Calu3 (cell line): ENCODE measurements at regions not wholly inside any gene's neighbourhood (a gene's known extent, or its start where the extent isn't known, plus 50 kb on each side); places are given as distances from the start of the nearest gene placed in this dataset. TPM values are rescaled to one million over a fixed set of nuclear protein-coding genes. Genes with fewer than 3 reads are reported as not detected.

Source experiments
- BruUV-seq: library from RNA; stranded (reverse); fragments of 400-500 nt; replicated peaks from 2 replicates; lab custom pipeline; 2021; lab: Mats Ljungman, UMichigan
- CTCF ChIA-PET: fragments of 300-600 bp; sonication (Branson Sonifier 250); formaldehyde crosslinking; loops from one replicate; lab custom pipeline; 2022; ENCODE audit warnings: antibody characterized with exemption; lab: Charles Lee
- DNase-seq: peaks from one replicate; pipeline ENCODE4 v3.0.0; 2022
- H3K27ac Mint-ChIP-seq: one replicate; pipeline ENCODE4 v1.8.0; 2022; ENCODE audit warnings: mixed read lengths; ENCODE audit not compliant: unreplicated experiment
- H3K27me3 Mint-ChIP-seq: one replicate; pipeline ENCODE4 v1.8.0; 2022; ENCODE audit warnings: mixed read lengths; ENCODE audit not compliant: unreplicated experiment
- H3K36me3 Mint-ChIP-seq: one replicate; pipeline ENCODE4 v1.8.0; 2022; ENCODE audit warnings: mild to moderate bottlenecking, moderate library complexity, mixed read lengths; ENCODE audit not compliant: insufficient read depth, unreplicated experiment
- H3K4me1 Mint-ChIP-seq: one replicate; pipeline ENCODE4 v1.8.0; 2022; ENCODE audit warnings: mild to moderate bottlenecking, low read depth, mixed read lengths; ENCODE audit not compliant: unreplicated experiment
- H3K4me3 Mint-ChIP-seq: one replicate; pipeline ENCODE4 v1.8.0; 2022; ENCODE audit warnings: mild to moderate bottlenecking, low read depth, moderate library complexity, mixed read lengths; ENCODE audit not compliant: unreplicated experiment
- H3K9me3 Mint-ChIP-seq: one replicate; pipeline ENCODE4 v1.8.0; 2022; ENCODE audit warnings: low read depth, mixed read lengths; ENCODE audit not compliant: unreplicated experiment
- CTCF ChIP-seq: fragments of 200-600 bp; IDR thresholded peaks from one replicate; pipeline ENCODE4 v1.8.0; 2022; ENCODE audit warnings: antibody characterized with exemption; ENCODE audit not compliant: unreplicated experiment
- intact Hi-C: fragments of 100-400 bp; cut with micrococcal nuclease; formaldehyde crosslinking; loops from one replicate; pipeline ENCODE4 v1.10.0; 2022; ENCODE audit not compliant: unreplicated experiment
- microRNA-seq: library from miRNA; unstranded; fragments of <30 nt; microRNA quantifications from one replicate; pipeline ENCODE4 v1.2.0, GENCODE V29; 2022

GRCh38 chr3:159936541-159936940 lies 52.1 kb upstream of the IL12A start:
- no peaks in the 10 kb centered on the region for H3K4me1 Mint-ChIP-seq
- no TSS peak for BruUV-seq
- intact Hi-C loops = no loop called here

DNA sequence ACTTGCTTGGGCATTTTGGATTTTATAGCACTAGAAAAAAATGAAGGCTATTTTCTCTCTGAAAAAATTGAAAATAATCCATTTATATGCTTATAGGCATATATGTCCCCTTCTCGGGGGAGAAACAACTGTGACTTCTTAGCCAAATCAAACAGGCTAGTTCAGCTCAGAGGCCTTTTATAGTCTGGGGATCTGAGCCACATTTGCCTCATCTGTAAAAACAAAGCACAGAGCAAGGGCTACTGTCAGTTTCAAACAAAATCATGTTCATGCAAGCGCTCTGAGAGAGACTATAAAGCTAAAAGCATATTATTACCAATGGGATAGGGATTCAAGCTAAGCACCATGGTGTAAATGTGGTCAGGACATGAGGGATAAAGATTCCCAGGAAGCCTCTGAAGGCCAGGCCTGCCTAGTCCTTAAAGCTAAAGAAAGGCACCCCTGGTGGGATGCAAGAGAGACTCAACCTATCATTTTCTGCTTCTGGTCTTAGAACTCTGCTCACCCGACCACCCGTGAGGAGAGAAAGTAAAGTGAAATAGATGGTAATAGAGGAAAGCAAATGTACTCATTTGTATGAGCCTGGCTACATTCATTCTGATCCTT lies 51.0 kb upstream of the IL12A start:
- Mint-ChIP-seq H3K4me3 (no peak overlapping the region), H3K36me3 (no peaks in the 10 kb centered on the region), H3K9me3 (peaks cover 6% of the 10 kb centered on the region), H3K27ac (no peak overlapping the region), H3K27me3 (no peaks in the 10 kb centered on the region), H3K4me1 (no peaks in the 10 kb centered on the region)
- CTCF ChIA-PET = no interaction called here
- no peak for DNase-seq
- TF ChIP-seq CTCF = no peak
- intact Hi-C loops = no loop called here
- no TSS peak for BruUV-seq

More at GRCh38 chr3:159936541-159936940, 52.1 kb upstream of the IL12A start:
- no peak overlapping the region for H3K27ac Mint-ChIP-seq
- no peak for TF ChIP-seq CTCF
- peaks cover 6% of the 10 kb centered on the region for H3K9me3 Mint-ChIP-seq
- no peaks in the 10 kb centered on the region for H3K36me3 Mint-ChIP-seq
- CTCF ChIA-PET = interaction anchor here (0.7 kb wide), 1 partner anchor 66 kb away, joined by 3 read pairs; no protein-coding TSS in a partner anchor
- no peaks in the 10 kb centered on the region for H3K27me3 Mint-ChIP-seq
- DNase-seq = no peak
- no peak overlapping the region for H3K4me3 Mint-ChIP-seq

- CTCF ChIA-PET = no interaction called here
- Mint-ChIP-seq H3K36me3 (no peaks in the 10 kb centered on the region), H3K9me3 (peaks cover 6% of the 10 kb centered on the region), H3K27ac (no peak overlapping the region), H3K27me3 (peaks cover 10% of the 10 kb centered on the region), H3K4me1 (no peaks in the 10 kb centered on the region), H3K4me3 (no peak overlapping the region)
- no TSS peak for BruUV-seq
- intact Hi-C loops = no loop called here
- TF ChIP-seq CTCF = no peak
- no peak for DNase-seq
Measured at GRCh38 chr3:159938714-159939113, 49.9 kb upstream of the IL12A start.

Small RNA genes in the stretch of these regions (microRNA-seq; reads per million reads assigned to microRNA genes)
- not detected for gene MIR3919
